Brain microvascular endothelial cell (primary cell): ENCODE measurements at regions not wholly inside any gene's neighbourhood (a gene's known extent, or its start where the extent isn't known, plus 50 kb on each side); places are given as distances from the start of the nearest gene placed in this dataset.
"Not testable (repeated sequence)": the region's sequence is repeated elsewhere in the genome, so short reads cannot be mapped to it uniquely, and the experiment has no call there.

Source experiments
- DNase-seq: peaks from one replicate; pipeline ENCODE4 v3.0.0-alpha.2; 2020
- H3K27ac ChIP-seq: fragments of 250-450 bp; sonication (Bioruptor Pico); 2 replicates; pipeline ENCODE4 v1.5.1; 2020; ENCODE audit warnings: mild to moderate bottlenecking, moderate library complexity
- H3K27me3 ChIP-seq: fragments of 250-450 bp; sonication (Bioruptor Pico); replicated peaks from 2 replicates; pipeline ENCODE4 v1.5.1; 2020; ENCODE audit warnings: mild to moderate bottlenecking
- H3K36me3 ChIP-seq: fragments of 250-450 bp; sonication (Bioruptor Pico); replicated peaks from 2 replicates; pipeline ENCODE4 v1.5.1; 2020; ENCODE audit warnings: mild to moderate bottlenecking
- H3K4me3 ChIP-seq: 2 replicates; pipeline ENCODE4 v1.5.1; 2011; ENCODE audit warnings: low read depth, mild to moderate bottlenecking, control low read depth, low read length, moderate library complexity
- in situ Hi-C: cut with HindIII; loops from 2 replicates; pipeline ENCODE4 v1.10.0; 2017; ENCODE audit warnings: low sequenced_read_pairs, low pct_ligation_motif_present
- TF ChIP-seq, protein P1 (sequence below): IDR thresholded peaks from 2 replicates; pipeline ENCODE4 v1.5.1; 2011; ENCODE audit warnings: low read depth, mild to moderate bottlenecking, moderate library complexity, low read length, control low read depth, inconsistent platforms; ENCODE audit errors: missing control alignments

DNA sequence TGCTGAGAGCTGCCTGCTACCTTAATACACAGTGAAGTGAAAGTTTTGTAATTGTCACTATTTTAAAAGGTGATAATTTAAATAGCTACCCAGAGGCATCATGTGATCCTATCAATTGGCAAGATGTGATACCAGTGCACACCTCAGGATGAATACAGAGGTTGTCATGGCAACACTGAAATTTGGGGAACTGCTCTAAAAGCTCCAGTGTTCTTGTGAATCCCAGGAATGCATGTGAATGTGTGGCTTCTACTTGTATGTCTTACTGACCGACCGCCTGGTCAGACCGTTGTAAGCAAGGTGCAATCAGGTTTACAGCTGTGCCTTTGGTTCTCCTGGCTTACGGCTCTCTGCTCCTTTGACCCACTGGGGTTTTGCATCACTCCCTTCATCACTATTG lies 146.3 kb upstream of the GJE1 start:
- no peaks in the 10 kb centered on the region for H3K36me3 ChIP-seq
- H3K27me3 ChIP-seq: no peaks in the 10 kb centered on the region
- no peak overlapping the region for H3K27ac ChIP-seq
- no peak for DNase-seq
- TF ChIP-seq, protein P1, sequence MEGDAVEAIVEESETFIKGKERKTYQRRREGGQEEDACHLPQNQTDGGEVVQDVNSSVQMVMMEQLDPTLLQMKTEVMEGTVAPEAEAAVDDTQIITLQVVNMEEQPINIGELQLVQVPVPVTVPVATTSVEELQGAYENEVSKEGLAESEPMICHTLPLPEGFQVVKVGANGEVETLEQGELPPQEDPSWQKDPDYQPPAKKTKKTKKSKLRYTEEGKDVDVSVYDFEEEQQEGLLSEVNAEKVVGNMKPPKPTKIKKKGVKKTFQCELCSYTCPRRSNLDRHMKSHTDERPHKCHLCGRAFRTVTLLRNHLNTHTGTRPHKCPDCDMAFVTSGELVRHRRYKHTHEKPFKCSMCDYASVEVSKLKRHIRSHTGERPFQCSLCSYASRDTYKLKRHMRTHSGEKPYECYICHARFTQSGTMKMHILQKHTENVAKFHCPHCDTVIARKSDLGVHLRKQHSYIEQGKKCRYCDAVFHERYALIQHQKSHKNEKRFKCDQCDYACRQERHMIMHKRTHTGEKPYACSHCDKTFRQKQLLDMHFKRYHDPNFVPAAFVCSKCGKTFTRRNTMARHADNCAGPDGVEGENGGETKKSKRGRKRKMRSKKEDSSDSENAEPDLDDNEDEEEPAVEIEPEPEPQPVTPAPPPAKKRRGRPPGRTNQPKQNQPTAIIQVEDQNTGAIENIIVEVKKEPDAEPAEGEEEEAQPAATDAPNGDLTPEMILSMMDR: no peak
- in situ Hi-C loops: no loop called here
- H3K4me3 ChIP-seq: no peak overlapping the region

DNA sequence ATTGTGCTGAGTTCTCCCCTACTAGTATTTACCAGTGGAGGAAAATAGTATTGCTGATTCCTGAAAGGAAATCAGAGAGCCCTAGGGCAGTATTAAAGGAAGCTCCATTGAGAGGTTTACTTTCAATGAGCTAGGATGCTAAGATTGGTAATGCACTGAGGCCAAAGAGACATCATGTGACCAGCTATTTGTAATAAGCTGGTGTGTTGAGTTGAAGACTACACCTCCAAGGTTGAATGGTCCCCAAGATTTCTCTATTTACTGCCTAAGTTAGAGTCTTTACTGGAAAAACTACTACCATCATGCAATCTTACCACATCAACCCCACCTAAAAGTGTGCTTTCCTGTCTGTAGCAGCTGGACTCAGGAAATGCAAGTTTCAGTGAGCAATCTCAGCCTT lies 151.5 kb upstream of the GJE1 start:
- no peak for DNase-seq
- in situ Hi-C loops: no loop called here
- no peak overlapping the region for H3K27ac ChIP-seq
- no peaks in the 10 kb centered on the region for H3K27me3 ChIP-seq
- no peak overlapping the region for H3K4me3 ChIP-seq
- TF ChIP-seq, protein P1: no peak
- no peaks in the 10 kb centered on the region for H3K36me3 ChIP-seq

DNA sequence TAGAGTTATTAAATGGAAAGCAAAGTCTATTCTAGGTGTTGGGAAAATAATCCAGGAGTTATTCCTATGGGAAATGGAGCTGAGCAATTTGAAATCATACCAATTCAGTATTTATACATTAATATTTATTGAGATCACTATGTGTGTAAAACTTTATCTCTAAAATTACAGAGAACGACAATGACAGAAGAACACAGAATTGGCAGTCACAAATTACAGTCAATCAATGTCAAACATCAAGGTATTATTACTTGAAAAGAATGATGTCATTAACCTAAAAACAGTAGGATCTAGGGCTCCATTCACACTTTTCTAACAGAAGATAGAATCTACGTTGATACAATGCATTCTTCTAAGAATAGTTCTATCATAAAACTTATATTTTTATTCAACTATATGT lies 154.9 kb upstream of the GJE1 start:
- DNase-seq: no peak
- Histone ChIP-seq H3K4me3 (no peak overlapping the region), H3K36me3 (no peaks in the 10 kb centered on the region), H3K27ac (no peak overlapping the region), H3K27me3 (no peaks in the 10 kb centered on the region)
- in situ Hi-C loops: no loop called here
- TF ChIP-seq, protein P1: no peak

DNA sequence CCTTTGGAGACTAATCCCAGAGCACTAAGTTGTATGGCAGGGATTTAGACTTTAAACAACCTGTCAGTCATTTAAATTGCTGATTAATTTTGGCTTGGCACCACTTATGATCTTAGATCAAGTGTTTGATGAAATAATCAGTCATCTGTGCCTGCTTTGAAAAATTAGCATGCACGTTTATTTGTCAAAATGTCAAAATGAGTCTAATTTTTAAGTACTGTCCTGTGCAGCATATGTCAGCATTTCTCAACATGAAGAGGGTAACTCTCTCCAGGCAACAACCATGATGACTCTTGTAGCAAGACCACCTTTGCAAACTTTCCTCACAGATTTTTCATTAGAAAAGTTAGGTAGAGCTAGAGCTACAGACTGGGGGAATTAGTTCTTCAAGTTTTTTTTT lies 155.7 kb upstream of the GJE1 start:
- in situ Hi-C loops: no loop called here
- Histone ChIP-seq H3K4me3 (no peak overlapping the region), H3K36me3 (no peaks in the 10 kb centered on the region), H3K27me3 (no peaks in the 10 kb centered on the region), H3K27ac (no peak overlapping the region)
- TF ChIP-seq, protein P1: no peak
- DNase-seq: no peak

DNA sequence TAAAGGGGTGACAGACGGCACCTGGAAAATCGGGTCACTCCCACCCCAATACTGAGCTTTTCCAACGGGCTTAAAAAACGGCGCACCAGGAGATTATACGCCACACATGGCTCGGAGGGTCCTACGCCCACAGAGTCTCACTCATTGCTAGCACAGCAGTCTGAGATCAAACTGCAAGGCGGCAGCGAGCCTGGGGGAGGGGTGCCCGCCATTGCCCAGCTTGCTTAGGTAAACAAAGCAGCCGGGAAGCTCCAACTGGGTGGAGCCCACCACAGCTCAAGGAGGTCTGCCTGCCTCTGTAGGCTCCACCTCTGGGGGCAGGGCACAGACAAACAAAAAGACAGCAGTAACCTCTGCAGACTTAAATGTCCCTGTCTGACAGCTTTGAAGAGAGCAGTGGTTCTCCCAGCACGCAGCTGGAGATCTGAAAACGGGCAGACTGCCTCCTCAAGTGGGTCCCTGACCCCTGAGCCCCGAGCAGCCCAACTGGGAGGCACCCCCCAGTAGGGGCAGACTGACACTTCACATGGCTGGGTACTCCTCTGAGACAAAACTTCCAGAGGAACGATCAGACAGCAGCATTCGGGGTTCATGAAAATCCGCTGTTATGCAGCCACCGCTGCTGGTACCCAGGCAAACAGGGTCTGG lies 162.8 kb upstream of the GJE1 start:
- in situ Hi-C loops, H3K4me3 ChIP-seq, H3K27ac ChIP-seq, H3K27me3 ChIP-seq, DNase-seq, H3K36me3 ChIP-seq: not testable (repeated sequence)

DNA sequence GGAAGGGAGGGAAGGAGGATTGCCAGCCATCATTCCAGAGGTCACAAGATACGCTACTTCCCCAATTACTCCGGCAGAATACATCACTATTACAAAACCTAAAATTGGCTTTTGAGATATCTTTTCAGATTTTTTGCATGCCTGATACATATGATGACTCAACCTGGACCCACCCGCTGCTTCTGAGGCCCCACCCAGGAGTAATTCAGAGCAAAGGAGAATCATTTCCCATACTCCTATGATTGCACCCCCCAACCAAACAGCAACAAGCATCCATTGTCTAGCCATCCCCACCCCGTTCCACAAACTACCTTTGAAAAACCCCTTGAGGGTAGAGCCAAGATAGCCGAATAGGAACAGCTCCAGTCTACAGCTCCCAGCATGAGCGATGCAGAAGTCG lies 163.5 kb upstream of the GJE1 start:
- peak; percentile 77 for DNase-seq
- in situ Hi-C loops: no loop called here
- Histone ChIP-seq H3K4me3 (no peak overlapping the region), H3K27me3 (no peaks in the 10 kb centered on the region), H3K36me3 (no peaks in the 10 kb centered on the region), H3K27ac (no peak overlapping the region)
- TF ChIP-seq, protein P1: no peak
